ENCODE measurements at regions not wholly inside any gene's neighbourhood (a gene's known extent, or its start where the extent isn't known, plus 50 kb on each side); places are given as distances from the start of the nearest gene placed in this dataset.

DNA sequence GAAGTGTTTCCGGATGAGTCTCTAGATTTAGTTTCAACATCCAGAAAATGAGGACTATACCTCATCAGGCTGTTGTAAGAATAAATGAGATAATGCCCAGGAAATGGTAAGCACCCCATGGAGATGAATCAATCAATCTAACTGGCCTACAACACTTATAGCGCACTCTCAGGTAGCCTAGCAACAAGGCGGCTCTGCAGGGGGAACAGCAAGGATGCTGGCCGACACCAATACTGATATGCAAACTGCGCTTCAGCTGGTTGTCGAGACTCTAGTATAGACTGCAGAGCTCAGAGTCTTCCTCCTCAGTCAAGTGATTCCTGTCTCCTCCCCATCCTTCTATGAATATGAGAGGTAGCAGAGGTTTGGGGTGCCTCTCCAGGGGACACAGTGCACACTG, 218.8 kb upstream of the WWC1 start:
- TF ChIP-seq CTCF (IDR thresholded peaks at IDR 0.05) (no peak), EZH2 (IDR thresholded peaks at IDR 0.05; ENCODE audit: borderline replicate concordance, insufficient read depth, low read depth, low read length, poor library complexity, severe bottlenecking) (no peak)
